Stimulated activated CD4-positive, alpha-beta T cell treated with anti-CD3 and anti-CD28 coated beads, Interleukin-2, amount 100 ng/mL, for 48 hours (primary cell): ENCODE measurements at regions not wholly inside any gene's neighbourhood (a gene's known extent, or its start where the extent isn't known, plus 50 kb on each side); places are given as distances from the start of the nearest gene placed in this dataset.
A peak's percentile ranks its signal among the peaks of the same experiment; 100 is the strongest.
"Not testable (repeated sequence)": the region's sequence is repeated elsewhere in the genome, so short reads cannot be mapped to it uniquely, and the experiment has no call there.

Experiments
- DNase-seq, 2 donors: peaks; one replicate each; pipeline ENCODE4 v3.0.0-alpha.2; 2020

GRCh38 chr12:89053817-89054216, 298.5 kb downstream of the DUSP6 start:
- DNase-seq: not testable (repeated sequence)

DNA sequence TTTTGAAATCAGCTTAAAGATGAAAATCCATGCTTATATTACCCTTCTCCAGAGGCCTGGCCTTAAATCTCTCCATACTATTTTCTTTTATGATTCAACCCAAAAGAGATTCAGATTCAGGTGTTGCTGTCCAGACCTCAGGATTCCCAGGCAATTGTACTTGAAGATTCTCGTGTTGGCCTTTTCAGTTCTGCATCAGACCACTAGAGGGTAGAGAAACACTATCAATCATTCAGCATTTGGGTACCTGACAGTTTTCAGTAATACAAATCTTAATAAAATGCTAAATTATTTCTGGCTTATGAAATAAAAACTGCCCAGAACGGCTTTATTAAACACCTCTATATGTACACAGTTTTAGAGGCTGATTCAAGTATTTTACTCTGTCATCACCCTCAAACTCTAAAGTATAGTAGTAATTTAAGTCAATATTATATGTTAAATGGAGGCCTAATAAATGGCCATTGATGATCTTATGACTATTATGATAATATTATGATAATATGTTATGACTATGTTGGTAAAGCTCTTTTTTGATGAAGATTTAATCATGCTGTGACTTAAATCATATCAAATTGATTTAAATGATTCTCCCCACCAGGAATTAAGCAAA, 301.1 kb downstream of the DUSP6 start:
- no peak for DNase-seq

- DNase-seq: no peak
These were observed 304.4 kb downstream of the DUSP6 start for GRCh38 chr12:89047856-89048418.

GRCh38 chr12:89041078-89041477, 311.2 kb downstream of the DUSP6 start:
- no peak for DNase-seq

DNA sequence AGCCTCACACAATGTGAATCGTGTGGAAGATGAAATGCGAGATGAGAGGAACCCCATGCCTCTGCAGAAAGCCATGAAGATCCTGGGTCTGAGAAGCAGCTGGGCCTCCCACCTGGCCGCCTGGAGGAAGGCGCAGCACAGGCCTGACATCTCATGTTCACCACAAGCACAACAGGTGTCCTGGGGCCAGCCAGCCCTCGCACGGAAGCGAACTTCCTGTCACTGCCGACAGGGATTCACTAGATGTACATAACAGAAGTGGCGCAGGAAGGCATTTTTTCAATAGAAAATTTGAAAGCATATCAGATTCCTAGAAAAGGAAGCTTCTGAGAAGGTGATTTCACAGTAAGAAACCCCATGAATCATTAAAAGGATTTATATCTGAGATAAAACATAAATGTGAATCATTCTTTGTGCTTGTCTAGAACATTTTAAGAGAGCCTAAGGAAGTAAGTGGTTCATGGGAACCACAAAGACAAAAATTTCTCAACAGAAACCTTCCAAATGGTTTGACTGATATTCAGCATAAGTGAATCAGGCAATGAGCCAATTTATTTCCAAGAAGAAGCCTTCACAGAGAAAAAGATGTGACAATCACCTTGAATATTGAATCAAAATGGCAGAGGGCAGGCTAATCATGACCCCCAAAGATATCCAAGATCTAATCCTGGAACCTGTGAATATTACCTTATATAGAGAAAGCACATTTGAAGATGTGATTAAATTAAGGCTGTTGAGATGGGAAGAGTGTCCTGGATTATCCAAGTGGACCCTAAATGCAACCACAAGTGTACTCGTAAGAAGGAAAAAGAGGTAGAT, 311.9 kb downstream of the DUSP6 start:
- DNase-seq: peak; percentile 66 to 75

GRCh38 chr12:89038831-89039512, 313.3 kb downstream of the DUSP6 start:
- DNase-seq: peak in 1 of 2 donors; percentile 42

DNA sequence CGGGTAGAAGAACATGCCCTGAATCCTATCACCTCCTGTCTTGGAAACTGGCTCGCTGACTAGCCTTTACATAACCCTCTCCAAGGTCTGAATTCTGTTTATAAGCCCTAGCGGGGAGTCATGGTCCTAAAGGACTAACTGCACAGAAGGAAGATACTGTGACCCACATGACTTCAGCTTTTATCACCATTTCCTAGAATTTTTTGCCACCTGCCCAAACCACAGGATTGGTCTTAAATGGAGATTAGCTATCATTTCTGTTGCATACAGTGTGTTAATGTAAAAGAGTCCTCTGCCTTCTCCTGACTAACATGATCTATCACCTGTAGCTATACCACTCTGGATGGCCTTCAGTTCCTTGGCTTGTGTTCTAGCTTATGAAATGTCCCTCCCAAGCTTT, 319.2 kb downstream of the DUSP6 start:
- DNase-seq: no peak

DNA sequence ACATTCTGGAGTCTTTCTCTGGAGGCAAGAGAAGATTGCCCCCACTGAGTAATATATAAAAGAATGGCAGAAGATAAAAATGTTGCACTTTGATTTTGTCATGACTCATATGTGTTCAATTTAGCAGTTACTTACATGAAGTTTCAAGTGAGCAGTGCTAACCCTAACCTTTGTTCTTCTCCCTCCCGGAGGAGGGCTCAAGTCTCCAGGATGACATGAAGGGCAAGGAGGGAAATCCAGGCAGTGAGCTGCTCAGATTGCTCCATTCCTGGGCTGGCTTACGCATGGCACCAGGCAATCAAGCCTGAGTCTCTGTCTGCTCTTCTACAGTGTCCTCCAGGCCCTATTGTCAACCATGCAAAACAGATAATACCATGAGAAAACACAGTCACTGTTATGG, 322.3 kb downstream of the DUSP6 start:
- no peak for DNase-seq

DNA sequence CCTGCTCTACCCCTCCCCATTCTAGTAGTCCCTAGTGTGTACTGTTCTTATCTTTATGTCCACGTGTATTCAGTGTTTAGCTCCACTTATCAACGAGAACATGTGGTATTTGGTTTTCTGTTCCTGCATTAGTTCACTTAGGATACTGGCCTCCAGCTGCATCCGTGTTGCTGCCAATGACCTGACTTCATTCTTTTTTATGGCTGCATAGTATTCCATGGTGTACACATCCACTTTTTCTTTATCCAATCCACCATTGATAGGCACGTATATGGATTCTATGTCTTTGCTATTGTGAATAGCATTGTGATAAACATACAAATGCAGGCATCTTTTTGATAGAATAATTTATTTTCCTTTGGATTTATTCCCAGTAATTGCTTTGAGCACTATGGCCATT, 327.7 kb downstream of the DUSP6 start:
- no peak for DNase-seq

- no peak for DNase-seq
These were observed 328.4 kb downstream of the DUSP6 start for GRCh38 chr12:89023936-89024335.

- DNase-seq: no peak
These were observed 331.6 kb downstream of the DUSP6 start for GRCh38 chr12:89020689-89021088.

- DNase-seq: no peak
These were observed 332.2 kb downstream of the DUSP6 start for GRCh38 chr12:89020121-89020480.

DNA sequence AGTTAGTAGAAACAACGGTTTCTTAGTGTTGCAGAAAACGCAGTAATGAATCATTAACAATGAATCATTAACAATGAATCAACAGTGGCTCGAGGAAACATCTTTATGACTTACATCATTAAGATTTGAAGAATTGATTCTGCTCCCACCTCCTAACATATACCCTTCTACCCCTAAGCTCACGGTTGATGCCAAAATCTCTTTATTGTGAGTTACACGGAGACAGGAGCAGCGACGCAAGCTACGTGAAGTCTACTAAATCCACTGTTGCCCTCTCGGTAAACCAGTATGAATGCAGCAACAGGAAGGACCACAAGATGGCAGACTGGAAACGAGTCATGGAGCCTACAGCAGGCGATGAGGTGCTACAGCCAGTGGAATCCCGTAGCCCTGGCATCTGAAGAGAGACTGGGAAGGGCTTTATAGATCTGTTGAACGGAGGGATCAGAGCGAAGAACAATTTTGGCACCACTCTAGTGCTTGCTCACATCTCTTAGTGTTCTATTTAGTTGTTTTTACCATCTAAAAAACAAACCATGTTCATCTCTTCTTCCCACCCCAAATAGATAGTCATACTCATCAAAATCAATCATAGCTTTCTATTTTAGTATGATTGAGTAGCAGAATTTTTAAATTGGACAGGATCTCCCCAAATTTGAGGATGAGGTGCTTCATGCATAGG, 332.7 kb downstream of the DUSP6 start:
- peak; percentile 57 to 61 for DNase-seq

- peak; percentile 34 to 40 for DNase-seq
These were observed 335.1 kb downstream of the DUSP6 start for GRCh38 chr12:89016970-89017778.

DNA sequence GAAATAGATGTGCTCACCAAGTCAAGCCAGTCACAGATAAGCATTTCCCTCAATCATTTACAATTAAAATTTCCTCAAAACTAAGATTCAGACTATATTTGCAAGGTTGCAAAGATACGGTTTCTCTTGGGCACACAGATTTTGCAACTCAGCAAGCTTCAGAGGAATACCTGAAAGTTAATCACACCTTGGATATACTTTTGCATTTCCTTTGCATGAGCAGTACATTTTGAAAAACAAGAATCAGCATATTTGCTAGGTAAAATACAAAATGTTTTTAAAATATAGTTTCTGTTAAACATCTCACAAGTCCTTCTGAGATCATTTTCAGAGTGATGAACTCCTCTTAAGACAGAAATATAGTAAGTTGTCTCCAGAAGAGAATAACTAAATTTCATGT, 336.9 kb downstream of the DUSP6 start:
- no peak for DNase-seq

GRCh38 chr12:88998421-88998820, 353.9 kb downstream of the DUSP6 start:
- DNase-seq: no peak

GRCh38 chr12:88996200-88996788, 356.0 kb downstream of the DUSP6 start:
- no peak for DNase-seq

GRCh38 chr12:88994971-88995370, 357.3 kb downstream of the DUSP6 start:
- no peak for DNase-seq

DNA sequence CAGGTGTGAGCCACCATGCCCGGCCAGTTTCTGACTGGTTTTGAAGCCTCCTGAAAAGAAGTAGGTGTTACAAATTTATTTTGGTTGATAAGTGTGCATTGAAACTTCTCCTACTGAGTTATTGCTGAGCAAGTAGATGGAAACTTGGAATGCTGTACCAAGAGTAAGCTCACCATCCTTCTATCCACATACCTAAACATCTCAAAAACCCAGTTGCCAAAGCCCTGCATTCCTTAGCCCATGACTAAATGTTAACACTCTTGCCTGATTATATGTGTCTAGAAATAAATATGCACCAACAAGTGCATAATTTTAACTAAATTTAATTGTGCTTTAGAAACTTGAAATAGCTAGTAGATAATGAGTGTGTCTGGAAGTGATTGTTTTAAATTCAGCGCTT, 357.8 kb downstream of the DUSP6 start:
- no peak for DNase-seq

- DNase-seq: no peak
These were observed 358.6 kb downstream of the DUSP6 start for GRCh38 chr12:88993651-88994050.

DNA sequence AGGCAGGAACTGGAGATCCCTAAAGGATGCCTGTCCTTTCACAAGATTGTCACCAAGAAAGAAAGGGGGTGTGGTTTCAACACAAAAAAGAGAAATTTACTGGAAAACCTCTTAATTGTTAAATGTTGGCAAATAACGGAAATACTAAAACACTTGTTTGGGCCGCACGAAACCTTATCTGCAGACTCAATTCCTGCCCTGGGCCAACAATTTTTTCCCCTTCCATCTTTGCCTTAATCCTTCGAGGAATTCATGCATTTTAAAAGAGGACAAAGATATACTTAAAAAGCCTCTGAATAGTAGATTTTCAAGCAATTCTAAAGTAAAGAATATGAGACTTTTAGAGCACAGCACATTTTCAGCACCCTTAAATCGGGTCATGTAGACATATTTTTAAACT, 366.2 kb downstream of the DUSP6 start:
- DNase-seq: no peak

- no peak for DNase-seq
These were observed 366.7 kb downstream of the DUSP6 start for GRCh38 chr12:88985631-88986030.
